GM12878 (cell line): ENCODE measurements at regions not wholly inside any gene's neighbourhood (a gene's known extent, or its start where the extent isn't known, plus 50 kb on each side); places are given as distances from the start of the nearest gene placed in this dataset.

Experiments used
- ATAC-seq: fragments of 200-7000 bp; cut with Tn5 transposase; 3 replicates; pipeline ENCODE4 v1.9.1; 2020; ENCODE audit warnings: mild to moderate bottlenecking, moderate library complexity
- BruUV-seq: library from RNA; stranded (reverse); fragments of 400-500 nt; replicated peaks from 2 replicates; lab custom pipeline; 2021; lab: Mats Ljungman, UMichigan
- CTCF ChIA-PET: fragments of 300-600 bp; sonication (Branson Sonifier 250); formaldehyde crosslinking; extraction: SDS; loops from one replicate; lab custom pipeline; 2021; ENCODE audit warnings: inconsistent platforms; lab: Yijun Ruan, JAX
- POLR2A ChIA-PET: fragments of 350-600 bp; formaldehyde crosslinking; extraction: SDS; loops from one replicate; lab custom pipeline; 2021; ENCODE audit warnings: inconsistent platforms; lab: Charles Lee
- RAD21 ChIA-PET: fragments of 300-600 bp; sonication (Branson Sonifier 250); formaldehyde crosslinking; loops from one replicate; lab custom pipeline; 2023; ENCODE audit warnings: antibody characterized with exemption; ENCODE audit not compliant: unreplicated experiment; lab: Charles Lee
- SMC1A ChIA-PET: fragments of 300-600 bp; sonication (Branson Sonifier 250); formaldehyde crosslinking; loops from one replicate; lab custom pipeline; 2023; ENCODE audit not compliant: unreplicated experiment, uncharacterized antibody; lab: Charles Lee
- DNase-seq: peaks from one replicate; pipeline ENCODE4 v3.0.0-alpha.2; 2011; ENCODE audit warnings: low read depth, low spot score
- FAIRE-seq: peaks from 3 replicates; lab custom pipeline; 2011; peaks lifted over from hg19 to GRCh38; lab: Jason Lieb, UNC
- H2AFZ ChIP-seq: 2 replicates; pipeline ENCODE4 v1.6.0; 2011; ENCODE audit warnings: low read depth, low read length, control low read depth; ENCODE audit not compliant: control insufficient read depth
- H3K27ac ChIP-seq: 2 replicates; pipeline ENCODE4 v1.5.1; 2011; ENCODE audit warnings: control low read depth; ENCODE audit not compliant: control insufficient read depth, insufficient read depth
- H3K27me3 ChIP-seq, 2 experiments: replicated peaks in 1 of 2; 2 replicates each; pipeline versions ENCODE4 v1.6.0 to v1.6.1; 2011; ENCODE audit warnings: low read length in 1 of 2; ENCODE audit not compliant: control insufficient read depth in 2 of 2, insufficient read depth in 2 of 2
- H3K36me3 ChIP-seq, 2 experiments: 2 replicates each; pipeline ENCODE4 v1.5.1; 2011; ENCODE audit warnings: low read length in 1 of 2; ENCODE audit not compliant: control insufficient read depth in 2 of 2, insufficient read depth in 2 of 2
- H3K4me1 ChIP-seq: 2 replicates; pipeline ENCODE4 v1.6.1; 2011; ENCODE audit warnings: mild to moderate bottlenecking, low read length, moderate library complexity, mixed read lengths; ENCODE audit not compliant: control insufficient read depth, insufficient read depth
- H3K4me2 ChIP-seq: 2 replicates; pipeline ENCODE4 v1.6.0; 2011; ENCODE audit warnings: control low read depth; ENCODE audit not compliant: control insufficient read depth, insufficient read depth
- H3K4me3 ChIP-seq: fragments of 200-600 bp; sonication (generic); 2 replicates; pipeline ENCODE4 v1.5.1; 2016
- H3K79me2 ChIP-seq: 2 replicates; pipeline ENCODE4 v1.6.0; 2011; ENCODE audit warnings: low read length; ENCODE audit not compliant: control insufficient read depth, insufficient read depth
- H3K9ac ChIP-seq: 2 replicates; pipeline ENCODE4 v1.8.0; 2011; ENCODE audit warnings: low read length, control low read depth, mixed read lengths; ENCODE audit not compliant: control insufficient read depth, insufficient read depth
- H3K9me3 ChIP-seq: replicated peaks from 3 replicates; pipeline ENCODE4 v1.5.1; 2011; ENCODE audit warnings: mild to moderate bottlenecking, low read length; ENCODE audit not compliant: control insufficient read depth, insufficient read depth
- H4K20me1 ChIP-seq: 2 replicates; pipeline ENCODE4 v1.6.0; 2011; ENCODE audit not compliant: control insufficient read depth, insufficient read depth
- BACH1 ChIP-seq: fragments of 450-650 bp; IDR thresholded peaks from 2 replicates; pipeline ENCODE4 v1.6.1; 2017; ENCODE audit warnings: mild to moderate bottlenecking, borderline replicate concordance
- BHLHE40 ChIP-seq, 2 experiments: fragments of 450-650 bp in 1 of 2; IDR thresholded peaks; 2 replicates each; pipeline ENCODE4 v1.6.1; 2011 to 2017; ENCODE audit warnings: low read depth in 2 of 2, borderline replicate concordance in 1 of 2, improper control_type of control experiment in 1 of 2, low read length in 1 of 2, mild to moderate bottlenecking in 1 of 2
- CBX3 ChIP-seq: fragments of 200-600 bp; sonication (generic); IDR thresholded peaks from 2 replicates; pipeline ENCODE4 v1.6.1; 2016; ENCODE audit warnings: low read depth, borderline replicate concordance
- FOXM1 ChIP-seq: IDR thresholded peaks from 2 replicates; pipeline ENCODE4 v1.6.1; 2012; ENCODE audit warnings: low read depth, mild to moderate bottlenecking, inconsistent platforms, low read length, moderate library complexity
- MEF2A ChIP-seq: IDR thresholded peaks from 2 replicates; pipeline ENCODE4 v1.6.1; 2011; ENCODE audit warnings: low read depth, mild to moderate bottlenecking, low read length, moderate library complexity; ENCODE audit not compliant: insufficient read depth
- NFYA ChIP-seq: IDR thresholded peaks from 2 replicates; pipeline ENCODE4 v1.6.1; 2011; ENCODE audit warnings: low read depth, mild to moderate bottlenecking, low read length, improper control_type of control experiment, borderline replicate concordance
- POU2F2 ChIP-seq: IDR thresholded peaks from 3 replicates; pipeline ENCODE4 v1.6.1; 2011; ENCODE audit warnings: low read depth, mild to moderate bottlenecking, low read length, borderline replicate concordance
- RB1 ChIP-seq: fragments of 450-650 bp; formaldehyde crosslinking; IDR thresholded peaks from 2 replicates; pipeline ENCODE4 v1.6.1; 2017; ENCODE audit warnings: mild to moderate bottlenecking, borderline replicate concordance
- SIX5 ChIP-seq: IDR thresholded peaks from 2 replicates; pipeline ENCODE4 v1.6.1; 2011; ENCODE audit warnings: mild to moderate bottlenecking, low read depth, low read length, moderate library complexity; ENCODE audit not compliant: severe bottlenecking
- SMC3 ChIP-seq: IDR thresholded peaks from 2 replicates; pipeline ENCODE4 v1.6.1; 2011; ENCODE audit warnings: low read length, improper control_type of control experiment, borderline replicate concordance
- SUZ12 ChIP-seq: fragments of 200-600 bp; sonication (generic); IDR thresholded peaks from one replicate; pipeline ENCODE4 v1.6.1; 2018; ENCODE audit warnings: antibody characterized with exemption, mild to moderate bottlenecking; ENCODE audit not compliant: unreplicated experiment
- TCF7 ChIP-seq: IDR thresholded peaks from 2 replicates; pipeline ENCODE4 v1.6.1; 2014; ENCODE audit warnings: antibody characterized with exemption, borderline replicate concordance
- ZBED1 ChIP-seq: IDR thresholded peaks from 2 replicates; pipeline ENCODE4 v1.6.1; 2016; ENCODE audit warnings: borderline replicate concordance
- WGBS: methylation state at CpG from one replicate; pipeline ENCODE4 v1.1.6; 2016; ENCODE audit warnings: low lambda C conversion rate; ENCODE audit not compliant: insufficient replicate concordance, insufficient coverage; ENCODE audit errors: missing lambda C conversion rate; 5-methylcytosine and 5-hydroxymethylcytosine counted together
- in situ Hi-C: fragments of 300-500 bp; cut with MboI; formaldehyde crosslinking; loops from 9 replicates; pipeline ENCODE4 v1.14.3; 2018; ENCODE audit warnings: mixed read lengths
- intact Hi-C: fragments of 100-400 bp; cut with micrococcal nuclease; formaldehyde crosslinking; loops from one replicate; pipeline ENCODE4 v1.14.2; 2022; ENCODE audit not compliant: unreplicated experiment
- TF ChIP-seq, protein P1 (sequence below): fragments of 450-650 bp; formaldehyde crosslinking; IDR thresholded peaks from 2 replicates; pipeline ENCODE4 v1.4.0; 2020; ENCODE audit warnings: mild to moderate bottlenecking, moderate library complexity
- TF ChIP-seq, protein P2 (sequence below): fragments of 450-650 bp; IDR thresholded peaks from 2 replicates; pipeline ENCODE4 v1.6.1; 2017; ENCODE audit warnings: mild to moderate bottlenecking, low read depth, inconsistent platforms; ENCODE audit not compliant: poor library complexity, severe bottlenecking
- TF ChIP-seq, protein P3 (sequence below): IDR thresholded peaks from 2 replicates; pipeline ENCODE4 v1.6.1; 2011; ENCODE audit warnings: mild to moderate bottlenecking, low read depth, low read length, moderate library complexity; ENCODE audit not compliant: insufficient replicate concordance

DNA sequence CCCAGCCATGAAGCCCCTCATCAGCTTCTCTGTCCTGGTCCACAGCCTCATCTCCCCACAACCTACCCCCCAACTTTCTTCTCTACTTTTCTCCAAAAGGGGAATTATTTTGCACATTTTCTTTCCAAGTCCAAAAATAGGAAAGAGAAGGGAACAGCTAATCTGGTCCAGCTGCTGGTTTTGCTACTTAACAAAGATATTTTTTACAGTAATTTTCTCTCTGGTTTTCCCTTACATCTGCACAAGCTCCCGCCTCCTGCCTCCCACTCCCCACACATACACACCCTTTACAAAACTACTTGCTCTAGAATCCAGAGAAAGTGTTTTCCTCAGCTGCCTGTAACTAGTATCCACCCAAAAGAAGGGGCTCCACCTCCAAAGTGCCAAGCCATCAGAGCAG is 177.2 kb downstream of the POLR2M start (continued):
- TF ChIP-seq SIX5 (no peak), FOXM1 (no peak), NFYA (no peak), RB1 (no peak), ZBED1 (no peak)
- TF ChIP-seq, all 136 proteins: peak for 0

DNA sequence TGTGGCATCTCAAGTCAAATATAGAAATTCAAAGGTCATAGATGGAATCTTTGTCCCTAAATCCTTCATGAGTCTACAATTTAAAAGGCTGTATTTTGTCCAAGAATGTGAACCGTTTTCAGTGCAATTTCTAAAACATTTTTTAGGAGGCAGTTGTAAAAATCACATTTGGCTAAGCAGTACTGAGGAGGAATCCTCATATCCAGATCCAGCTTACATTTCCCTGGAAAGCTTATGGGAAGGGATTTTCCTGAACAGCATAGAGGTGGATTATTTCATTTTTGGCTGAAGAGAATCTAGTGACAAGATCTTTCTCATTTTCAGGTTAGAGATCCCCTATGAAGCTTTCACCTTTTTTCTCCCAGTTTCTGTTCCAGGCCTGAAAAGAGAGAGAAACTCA is 178.4 kb downstream of the POLR2M start:
- ChIA-PET RAD21 (no interaction called here), CTCF (no interaction called here), POLR2A (no interaction called here), SMC1A (no interaction called here)
- H4K20me1 ChIP-seq, result no peaks in the 10 kb centered on the region
- no peak overlapping the region for H3K4me3 ChIP-seq
- intact Hi-C loops (no loop called here), in situ Hi-C loops (no loop called here)
- no peak overlapping the region for H3K9ac ChIP-seq
- WGBS, result 0% methylated on average over 1 of the region's 1 CpG
- H3K9me3 ChIP-seq, result no peaks in the 10 kb centered on the region
- no peak overlapping the region for H2AFZ ChIP-seq
- H3K4me1 ChIP-seq, result no peaks in the 10 kb centered on the region
- H3K27me3 ChIP-seq, result 0 out of 4 replicates have a peak, but pooled peaks cover 0 to 3% of the 10 kb centered on the region in 2 experiments
- BruUV-seq, result no TSS peak
- DNase-seq (no peak), ATAC-seq (no peak), FAIRE-seq (no peak)
- H3K79me2 ChIP-seq, result no peaks in the 10 kb centered on the region
- H3K36me3 ChIP-seq, result no peaks in the 10 kb centered on the region
- H3K27ac ChIP-seq, result no peak overlapping the region
- no peak overlapping the region for H3K4me2 ChIP-seq
- TF ChIP-seq, protein P1, sequence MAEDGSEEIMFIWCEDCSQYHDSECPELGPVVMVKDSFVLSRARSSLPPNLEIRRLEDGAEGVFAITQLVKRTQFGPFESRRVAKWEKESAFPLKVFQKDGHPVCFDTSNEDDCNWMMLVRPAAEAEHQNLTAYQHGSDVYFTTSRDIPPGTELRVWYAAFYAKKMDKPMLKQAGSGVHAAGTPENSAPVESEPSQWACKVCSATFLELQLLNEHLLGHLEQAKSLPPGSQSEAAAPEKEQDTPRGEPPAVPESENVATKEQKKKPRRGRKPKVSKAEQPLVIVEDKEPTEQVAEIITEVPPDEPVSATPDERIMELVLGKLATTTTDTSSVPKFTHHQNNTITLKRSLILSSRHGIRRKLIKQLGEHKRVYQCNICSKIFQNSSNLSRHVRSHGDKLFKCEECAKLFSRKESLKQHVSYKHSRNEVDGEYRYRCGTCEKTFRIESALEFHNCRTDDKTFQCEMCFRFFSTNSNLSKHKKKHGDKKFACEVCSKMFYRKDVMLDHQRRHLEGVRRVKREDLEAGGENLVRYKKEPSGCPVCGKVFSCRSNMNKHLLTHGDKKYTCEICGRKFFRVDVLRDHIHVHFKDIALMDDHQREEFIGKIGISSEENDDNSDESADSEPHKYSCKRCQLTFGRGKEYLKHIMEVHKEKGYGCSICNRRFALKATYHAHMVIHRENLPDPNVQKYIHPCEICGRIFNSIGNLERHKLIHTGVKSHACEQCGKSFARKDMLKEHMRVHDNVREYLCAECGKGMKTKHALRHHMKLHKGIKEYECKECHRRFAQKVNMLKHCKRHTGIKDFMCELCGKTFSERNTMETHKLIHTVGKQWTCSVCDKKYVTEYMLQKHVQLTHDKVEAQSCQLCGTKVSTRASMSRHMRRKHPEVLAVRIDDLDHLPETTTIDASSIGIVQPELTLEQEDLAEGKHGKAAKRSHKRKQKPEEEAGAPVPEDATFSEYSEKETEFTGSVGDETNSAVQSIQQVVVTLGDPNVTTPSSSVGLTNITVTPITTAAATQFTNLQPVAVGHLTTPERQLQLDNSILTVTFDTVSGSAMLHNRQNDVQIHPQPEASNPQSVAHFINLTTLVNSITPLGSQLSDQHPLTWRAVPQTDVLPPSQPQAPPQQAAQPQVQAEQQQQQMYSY (CRISPR knock-in tag), result no peak
- TF ChIP-seq TCF7 (no peak), SUZ12 (no peak), MEF2A (no peak), BACH1 (no peak), POU2F2 (no peak), CBX3 (no peak), BHLHE40 (IDR thresholded peaks at IDR 0.05; ENCODE audit: borderline replicate concordance in 1 of 2, low read depth in 2 of 2, low read length in 1 of 2) (no peak), SMC3 (no peak)
- TF ChIP-seq, protein P2, sequence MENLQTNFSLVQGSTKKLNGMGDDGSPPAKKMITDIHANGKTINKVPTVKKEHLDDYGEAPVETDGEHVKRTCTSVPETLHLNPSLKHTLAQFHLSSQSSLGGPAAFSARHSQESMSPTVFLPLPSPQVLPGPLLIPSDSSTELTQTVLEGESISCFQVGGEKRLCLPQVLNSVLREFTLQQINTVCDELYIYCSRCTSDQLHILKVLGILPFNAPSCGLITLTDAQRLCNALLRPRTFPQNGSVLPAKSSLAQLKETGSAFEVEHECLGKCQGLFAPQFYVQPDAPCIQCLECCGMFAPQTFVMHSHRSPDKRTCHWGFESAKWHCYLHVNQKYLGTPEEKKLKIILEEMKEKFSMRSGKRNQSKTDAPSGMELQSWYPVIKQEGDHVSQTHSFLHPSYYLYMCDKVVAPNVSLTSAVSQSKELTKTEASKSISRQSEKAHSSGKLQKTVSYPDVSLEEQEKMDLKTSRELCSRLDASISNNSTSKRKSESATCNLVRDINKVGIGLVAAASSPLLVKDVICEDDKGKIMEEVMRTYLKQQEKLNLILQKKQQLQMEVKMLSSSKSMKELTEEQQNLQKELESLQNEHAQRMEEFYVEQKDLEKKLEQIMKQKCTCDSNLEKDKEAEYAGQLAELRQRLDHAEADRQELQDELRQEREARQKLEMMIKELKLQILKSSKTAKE, result no peak
- TF ChIP-seq, protein P3, sequence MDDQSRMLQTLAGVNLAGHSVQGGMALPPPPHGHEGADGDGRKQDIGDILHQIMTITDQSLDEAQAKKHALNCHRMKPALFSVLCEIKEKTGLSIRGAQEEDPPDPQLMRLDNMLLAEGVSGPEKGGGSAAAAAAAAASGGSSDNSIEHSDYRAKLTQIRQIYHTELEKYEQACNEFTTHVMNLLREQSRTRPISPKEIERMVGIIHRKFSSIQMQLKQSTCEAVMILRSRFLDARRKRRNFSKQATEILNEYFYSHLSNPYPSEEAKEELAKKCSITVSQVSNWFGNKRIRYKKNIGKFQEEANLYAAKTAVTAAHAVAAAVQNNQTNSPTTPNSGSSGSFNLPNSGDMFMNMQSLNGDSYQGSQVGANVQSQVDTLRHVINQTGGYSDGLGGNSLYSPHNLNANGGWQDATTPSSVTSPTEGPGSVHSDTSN, result no peak
